OCI-LY7 (cell line): ENCODE measurements at regions not wholly inside any gene's neighbourhood (a gene's known extent, or its start where the extent isn't known, plus 50 kb on each side); places are given as distances from the start of the nearest gene placed in this dataset.

ENCODE experiments used
- BruUV-seq: library from RNA; stranded (reverse); fragments of 400-500 nt; replicated peaks from 2 replicates; lab custom pipeline; 2021; lab: Mats Ljungman, UMichigan
- CTCF ChIA-PET: fragments of 300-600 bp; sonication (Branson Sonifier 250); formaldehyde crosslinking; loops from one replicate; lab custom pipeline; 2022; ENCODE audit warnings: antibody characterized with exemption; ENCODE audit not compliant: unreplicated experiment; lab: Charles Lee
- POLR2A ChIA-PET: fragments of 300-600 bp; sonication (Branson Sonifier 250); formaldehyde crosslinking; loops from one replicate; lab custom pipeline; 2022; ENCODE audit warnings: antibody characterized with exemption; lab: Charles Lee
- DNase-seq: peaks from one replicate; pipeline ENCODE4 v3.0.0-alpha.2; 2015; ENCODE audit warnings: low spot score
- H2AFZ ChIP-seq: fragments of 200-600 bp; sonication (generic), shearing (Covaris generic); 2 replicates; pipeline ENCODE4 v1.6.1; 2014; ENCODE audit warnings: mild to moderate bottlenecking, antibody characterized with exemption, low read length, moderate library complexity
- H3K27ac ChIP-seq: fragments of 200-600 bp; sonication (generic); 2 replicates; pipeline ENCODE4 v1.5.1; 2014; ENCODE audit warnings: mixed run types, low read depth, mild to moderate bottlenecking, moderate library complexity, low read length, inconsistent platforms; ENCODE audit not compliant: poor library complexity, severe bottlenecking
- H3K36me3 ChIP-seq: fragments of 200-600 bp; sonication (generic); 2 replicates; pipeline ENCODE4 v1.6.1; 2014; ENCODE audit warnings: mild to moderate bottlenecking, antibody characterized with exemption, low read length, moderate library complexity, mixed read lengths; ENCODE audit not compliant: insufficient read depth
- H3K4me1 ChIP-seq: fragments of 200-600 bp; sonication (generic); 2 replicates; pipeline ENCODE4 v1.5.1; 2014; ENCODE audit warnings: mild to moderate bottlenecking, low read length; ENCODE audit not compliant: insufficient read depth, poor library complexity, severe bottlenecking
- H3K4me2 ChIP-seq: fragments of 200-600 bp; sonication (generic); 2 replicates; pipeline ENCODE4 v1.6.1; 2014; ENCODE audit warnings: mild to moderate bottlenecking, low read length
- H3K4me3 ChIP-seq: fragments of 200-600 bp; sonication (generic); 2 replicates; pipeline ENCODE4 v1.5.1; 2014; ENCODE audit warnings: mild to moderate bottlenecking, low read depth, low read length; ENCODE audit not compliant: poor library complexity, severe bottlenecking
- H3K79me2 ChIP-seq: fragments of 200-600 bp; sonication (generic); 2 replicates; pipeline ENCODE4 v1.6.1; 2016; ENCODE audit warnings: low read depth, mild to moderate bottlenecking, low read length, moderate library complexity, mixed read lengths; ENCODE audit not compliant: insufficient read depth
- H3K9me2 ChIP-seq: fragments of 200-600 bp; sonication (generic); 2 replicates; pipeline ENCODE4 v1.6.1; 2016; ENCODE audit warnings: mild to moderate bottlenecking, low read length, mixed read lengths; ENCODE audit not compliant: insufficient read depth
- H3K9me3 ChIP-seq: fragments of 200-600 bp; sonication (generic); 2 replicates; pipeline ENCODE4 v1.6.1; 2014; ENCODE audit warnings: mild to moderate bottlenecking, mixed run types, low read length, mixed read lengths
- H4K20me1 ChIP-seq: fragments of 200-600 bp; sonication (generic); 2 replicates; pipeline ENCODE4 v1.6.1; 2014; ENCODE audit warnings: mild to moderate bottlenecking, antibody characterized with exemption, low read length, moderate library complexity, mixed read lengths; ENCODE audit not compliant: insufficient read depth
- EZH2phosphoT487 ChIP-seq: fragments of 200-600 bp; sonication (generic); IDR thresholded peaks from 2 replicates; pipeline ENCODE4 v1.6.1; 2018; ENCODE audit warnings: low read depth, borderline replicate concordance, mild to moderate bottlenecking, mixed run types, antibody characterized with exemption, low read length, moderate library complexity, mixed read lengths
- intact Hi-C: fragments of 100-400 bp; cut with micrococcal nuclease; formaldehyde crosslinking; loops from one replicate; pipeline ENCODE4 v1.10.0; 2022; ENCODE audit not compliant: unreplicated experiment
- TF ChIP-seq, protein P1 (sequence below): fragments of 200-600 bp; sonication (generic); conservative IDR thresholded peaks from 2 replicates; pipeline ENCODE4 v1.5.1; 2014; ENCODE audit warnings: mild to moderate bottlenecking, antibody characterized with exemption, low read length, moderate library complexity, mixed read lengths

DNA sequence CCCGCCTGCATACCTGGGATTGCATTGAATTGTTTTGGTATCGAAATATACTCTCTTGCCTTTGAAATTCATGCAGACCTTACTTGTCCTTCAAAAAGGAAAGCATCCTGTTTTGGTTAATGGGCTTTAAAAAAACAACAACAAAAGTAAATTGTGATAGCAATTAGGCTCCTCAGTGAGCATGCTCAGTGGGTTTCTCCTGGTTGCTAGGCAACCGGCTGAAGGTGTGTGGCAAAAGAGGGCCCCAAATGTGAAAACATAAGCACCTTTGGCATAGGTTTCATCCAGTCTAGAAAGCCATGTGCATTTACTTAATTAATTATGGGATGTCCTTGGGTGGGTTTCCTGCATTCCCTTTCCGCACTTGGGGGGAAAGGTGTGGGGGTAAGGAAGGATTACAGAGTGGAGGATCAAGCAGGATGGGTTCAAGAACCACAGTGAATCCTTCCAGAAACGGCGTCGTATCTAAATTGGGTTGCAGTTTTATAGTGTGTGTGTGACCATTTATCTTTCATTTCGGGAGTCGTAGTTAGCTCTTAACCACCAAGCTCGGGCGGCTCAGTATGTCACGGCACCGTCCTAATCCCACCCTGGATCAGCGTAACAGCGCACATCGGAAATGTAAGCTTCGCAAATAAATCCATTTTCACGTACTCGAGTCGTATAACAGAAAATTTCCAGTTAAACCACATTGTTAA lies 274.9 kb upstream of the TCF4 start:
- Histone ChIP-seq H3K4me1 (no peaks in the 10 kb centered on the region), H3K4me2 (no peak overlapping the region), H3K4me3 (no peak overlapping the region), H2AFZ (no peak overlapping the region), H3K9me2 (no peaks in the 10 kb centered on the region), H4K20me1 (no peaks in the 10 kb centered on the region), H3K9me3 (no peaks in the 10 kb centered on the region), H3K36me3 (no peaks in the 10 kb centered on the region), H3K79me2 (no peaks in the 10 kb centered on the region), H3K27ac (no peak overlapping the region)
- no TSS peak for BruUV-seq
- DNase-seq = no peak
- POLR2A ChIA-PET = no interaction called here
- no peak for TF ChIP-seq EZH2phosphoT487
- TF ChIP-seq, protein P1, sequence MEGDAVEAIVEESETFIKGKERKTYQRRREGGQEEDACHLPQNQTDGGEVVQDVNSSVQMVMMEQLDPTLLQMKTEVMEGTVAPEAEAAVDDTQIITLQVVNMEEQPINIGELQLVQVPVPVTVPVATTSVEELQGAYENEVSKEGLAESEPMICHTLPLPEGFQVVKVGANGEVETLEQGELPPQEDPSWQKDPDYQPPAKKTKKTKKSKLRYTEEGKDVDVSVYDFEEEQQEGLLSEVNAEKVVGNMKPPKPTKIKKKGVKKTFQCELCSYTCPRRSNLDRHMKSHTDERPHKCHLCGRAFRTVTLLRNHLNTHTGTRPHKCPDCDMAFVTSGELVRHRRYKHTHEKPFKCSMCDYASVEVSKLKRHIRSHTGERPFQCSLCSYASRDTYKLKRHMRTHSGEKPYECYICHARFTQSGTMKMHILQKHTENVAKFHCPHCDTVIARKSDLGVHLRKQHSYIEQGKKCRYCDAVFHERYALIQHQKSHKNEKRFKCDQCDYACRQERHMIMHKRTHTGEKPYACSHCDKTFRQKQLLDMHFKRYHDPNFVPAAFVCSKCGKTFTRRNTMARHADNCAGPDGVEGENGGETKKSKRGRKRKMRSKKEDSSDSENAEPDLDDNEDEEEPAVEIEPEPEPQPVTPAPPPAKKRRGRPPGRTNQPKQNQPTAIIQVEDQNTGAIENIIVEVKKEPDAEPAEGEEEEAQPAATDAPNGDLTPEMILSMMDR = no peak
- intact Hi-C loops = no loop called here
- CTCF ChIA-PET = no interaction called here

DNA sequence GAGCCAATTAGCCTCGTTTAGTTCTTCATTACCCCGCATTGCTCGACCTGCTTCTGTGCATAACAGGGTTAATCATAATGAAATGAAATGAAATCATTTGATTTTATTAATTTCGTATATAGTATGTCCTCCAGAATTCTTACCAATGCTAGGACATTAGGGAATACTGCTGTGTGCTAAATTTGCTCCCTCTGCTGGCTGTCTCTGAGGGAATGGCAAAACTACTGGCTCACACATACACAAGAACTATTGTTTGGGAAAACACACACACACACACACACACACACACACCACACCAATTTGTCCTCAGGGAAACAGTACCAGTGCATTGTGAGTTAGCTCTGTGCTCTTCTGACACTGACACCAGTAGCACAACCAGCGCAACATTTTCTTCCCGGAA lies 273.3 kb upstream of the TCF4 start:
- POLR2A ChIA-PET = no interaction called here
- H3K27ac ChIP-seq = no peak overlapping the region
- no peaks in the 10 kb centered on the region for H3K36me3 ChIP-seq
- BruUV-seq = no TSS peak
- no peak for DNase-seq
- intact Hi-C loops = no loop called here
- H3K9me3 ChIP-seq = no peaks in the 10 kb centered on the region
- H2AFZ ChIP-seq = no peak overlapping the region
- H3K9me2 ChIP-seq = no peaks in the 10 kb centered on the region
- CTCF ChIA-PET = no interaction called here
- no peak for TF ChIP-seq EZH2phosphoT487
- TF ChIP-seq, protein P1 = peak; percentile 30
- H4K20me1 ChIP-seq = no peaks in the 10 kb centered on the region
- H3K4me1 ChIP-seq = no peaks in the 10 kb centered on the region
- H3K4me3 ChIP-seq = no peak overlapping the region
- H3K4me2 ChIP-seq = no peak overlapping the region
- H3K79me2 ChIP-seq = no peaks in the 10 kb centered on the region

DNA sequence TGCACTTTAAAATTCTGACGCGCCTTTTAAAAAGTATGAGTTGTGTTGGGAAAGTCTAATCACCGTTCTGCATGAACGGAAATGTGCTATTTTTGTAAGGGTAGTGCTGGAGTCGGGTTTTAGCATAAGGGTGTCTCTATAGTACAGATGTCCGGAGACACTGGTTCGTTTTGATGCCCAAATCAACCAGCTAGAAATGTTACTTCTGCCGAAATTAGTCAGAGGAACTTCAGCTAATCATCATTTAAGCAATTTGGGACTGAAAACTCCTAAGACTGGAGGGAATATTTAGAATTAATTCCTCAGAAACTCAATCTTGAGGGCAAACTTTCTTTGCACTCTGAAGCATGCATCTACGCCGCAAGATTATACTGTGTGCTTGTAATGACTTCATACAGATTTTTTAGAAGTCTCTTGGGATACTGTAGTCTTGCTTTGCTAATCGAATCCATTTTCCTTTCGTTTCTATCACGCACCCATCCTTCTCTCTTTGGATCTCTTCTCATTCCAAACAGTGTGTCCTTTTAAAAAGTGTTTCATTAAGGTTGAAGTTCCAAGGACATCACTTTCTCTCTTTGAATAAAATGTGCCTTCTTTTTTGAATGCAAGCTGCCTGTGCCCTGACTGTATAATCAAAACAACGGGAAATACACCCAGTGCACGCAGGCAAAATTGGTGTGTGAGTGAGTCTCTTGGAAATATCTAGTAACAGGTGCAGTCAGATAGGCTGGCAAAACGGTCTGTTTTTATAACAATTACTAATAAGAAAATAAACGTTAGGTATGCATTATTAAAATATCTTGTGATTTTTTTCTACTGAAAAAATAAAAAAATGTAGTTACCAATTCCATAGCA lies 270.9 kb upstream of the TCF4 start:
- ChIA-PET POLR2A (no interaction called here), CTCF (no interaction called here)
- intact Hi-C loops = no loop called here
- no peaks in the 10 kb centered on the region for H3K36me3 ChIP-seq
- H3K4me3 ChIP-seq = no peak overlapping the region
- no peak for DNase-seq
- TF ChIP-seq EZH2phosphoT487 = no peak
- TF ChIP-seq, protein P1 = no peak
- H3K79me2 ChIP-seq = no peaks in the 10 kb centered on the region
- no peaks in the 10 kb centered on the region for H3K9me3 ChIP-seq
- no peaks in the 10 kb centered on the region for H3K4me1 ChIP-seq
- no peak overlapping the region for H2AFZ ChIP-seq
- H3K27ac ChIP-seq = no peak overlapping the region
- BruUV-seq = no TSS peak
- no peak overlapping the region for H3K4me2 ChIP-seq
- H4K20me1 ChIP-seq = no peaks in the 10 kb centered on the region
- no peaks in the 10 kb centered on the region for H3K9me2 ChIP-seq
